Omental fat pad (tissue), 3 donors: ENCODE measurements at regions not wholly inside any gene's neighbourhood (a gene's known extent, or its start where the extent isn't known, plus 50 kb on each side); places are given as distances from the start of the nearest gene placed in this dataset.
"Not testable (repeated sequence)": the region's sequence is repeated elsewhere in the genome, so short reads cannot be mapped to it uniquely, and the experiment has no call there.

Experiments
- ATAC-seq: fragments of 150-250 bp; one replicate; pipeline ENCODE4 v1.9.1; 2016; ENCODE audit warnings: mild to moderate bottlenecking, moderate library complexity; ENCODE audit not compliant: low FRiP score
- DNase-seq: peaks from one replicate; pipeline ENCODE4 v3.0.0-alpha.2; 2019; ENCODE audit warnings: low spot score
- CTCF ChIP-seq, 3 donors: fragments of 450-650 bp; IDR thresholded peaks; one replicate each; pipeline ENCODE4 v1.5.1; 2016 to 2017; ENCODE audit warnings: antibody characterized with exemption in 3 of 3, mild to moderate bottlenecking in 3 of 3, moderate library complexity in 2 of 3

- DNase-seq = no peak
- TF ChIP-seq CTCF (IDR thresholded peaks at IDR 0.05) = no peak
- no peak for ATAC-seq
Observed at GRCh38 chr2:65913813-65914212, 481.4 kb upstream of the SPRED2 start.

GRCh38 chr2:65901756-65902155 is 469.4 kb upstream of the SPRED2 start:
- DNase-seq (no peak), ATAC-seq (no peak)
- no peak for TF ChIP-seq CTCF (IDR thresholded peaks at IDR 0.05)

DNA sequence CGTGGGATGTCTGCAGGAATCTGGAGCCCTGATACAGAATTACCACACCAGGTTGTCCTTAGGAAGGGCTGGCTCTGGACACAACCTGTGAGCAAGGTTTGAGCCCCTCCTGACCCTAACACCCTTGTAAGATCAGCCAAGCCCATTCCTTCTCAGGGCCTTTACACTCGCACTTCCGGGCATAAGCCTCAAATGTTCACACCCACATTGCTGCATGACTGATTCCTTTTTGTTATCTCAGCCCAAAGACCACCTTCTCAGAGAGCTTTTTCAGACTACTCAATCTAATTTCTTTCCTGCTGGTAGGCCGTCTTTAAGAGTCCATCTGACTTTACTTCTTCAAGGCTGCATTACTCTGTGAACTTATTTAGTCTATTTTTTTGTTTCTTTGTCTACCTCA is 464.0 kb upstream of the SPRED2 start:
- TF ChIP-seq CTCF (IDR thresholded peaks at IDR 0.05) = no peak
- DNase-seq = no peak

DNA sequence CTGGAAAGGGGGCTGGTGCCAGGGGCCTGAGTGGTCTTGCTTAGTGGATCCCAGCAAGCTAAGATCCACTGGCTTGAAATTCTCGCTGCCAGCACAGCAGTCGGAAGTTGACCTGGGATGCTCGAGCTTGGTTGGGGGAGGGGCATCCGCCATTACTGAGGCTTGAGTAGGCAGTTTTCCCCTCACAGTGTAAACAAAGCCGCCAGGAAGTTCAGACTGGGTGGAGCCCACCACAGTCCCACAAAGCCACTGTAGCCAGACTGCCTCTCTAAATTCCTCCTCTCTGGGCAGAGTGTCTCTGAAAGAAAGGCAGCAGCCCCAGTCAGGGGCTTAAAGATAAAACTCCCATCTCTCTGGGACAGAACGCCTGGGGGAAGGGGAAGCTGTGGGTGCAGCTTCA is 457.7 kb upstream of the SPRED2 start:
- ATAC-seq, DNase-seq: not testable (repeated sequence)

More for the DNA sequence above, 464.0 kb upstream of the SPRED2 start:
- ATAC-seq = no peak

DNA sequence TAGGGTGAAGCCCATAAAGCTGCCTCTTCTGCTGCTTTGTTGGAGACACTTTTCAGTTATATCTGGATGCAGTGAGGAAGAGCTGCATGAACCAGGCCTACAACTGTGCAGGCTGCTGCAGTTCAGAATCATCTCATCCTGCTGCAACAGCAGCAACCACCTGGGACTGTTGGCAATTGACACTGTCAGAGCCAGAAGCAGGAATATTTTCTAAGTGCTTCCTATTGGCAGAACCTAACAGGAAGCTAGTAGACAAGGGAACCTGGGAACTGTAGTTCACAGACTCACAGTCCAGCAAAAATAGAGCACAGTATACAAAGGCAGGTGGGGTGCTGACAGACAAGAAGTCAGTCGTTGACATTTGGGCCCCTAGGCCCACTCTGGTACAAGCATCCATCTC is 452.9 kb upstream of the SPRED2 start:
- ATAC-seq = no peak
- no peak for DNase-seq

DNA sequence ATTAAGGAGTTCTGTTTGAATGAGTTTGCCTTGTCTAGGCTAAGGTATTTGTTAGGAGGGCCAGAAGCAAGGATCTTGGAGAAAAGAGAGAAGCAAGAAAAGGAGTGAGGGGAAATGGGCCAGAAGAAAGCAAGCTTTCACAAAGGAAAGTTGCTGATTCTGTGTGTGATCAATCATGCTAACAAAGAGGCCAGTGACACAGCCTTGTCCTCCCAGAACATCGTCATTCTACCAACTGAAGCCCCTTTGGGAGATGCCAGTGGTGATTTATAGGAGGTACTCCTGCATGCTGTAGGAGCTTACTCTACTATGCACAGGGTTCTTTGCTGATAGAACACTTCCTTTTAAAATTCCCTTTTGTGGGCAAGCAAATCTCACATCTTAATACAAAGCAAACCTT is 449.2 kb upstream of the SPRED2 start:
- no peak for ATAC-seq
- no peak for DNase-seq
- TF ChIP-seq CTCF (IDR thresholded peaks at IDR 0.05) = no peak

More for the DNA sequence above, 452.9 kb upstream of the SPRED2 start:
- TF ChIP-seq CTCF (IDR thresholded peaks at IDR 0.05) = no peak

- DNase-seq (no peak), ATAC-seq (no peak)
- TF ChIP-seq CTCF (IDR thresholded peaks at IDR 0.05) = no peak
Observed at GRCh38 chr2:65880436-65880835, 448.0 kb upstream of the SPRED2 start.

DNA sequence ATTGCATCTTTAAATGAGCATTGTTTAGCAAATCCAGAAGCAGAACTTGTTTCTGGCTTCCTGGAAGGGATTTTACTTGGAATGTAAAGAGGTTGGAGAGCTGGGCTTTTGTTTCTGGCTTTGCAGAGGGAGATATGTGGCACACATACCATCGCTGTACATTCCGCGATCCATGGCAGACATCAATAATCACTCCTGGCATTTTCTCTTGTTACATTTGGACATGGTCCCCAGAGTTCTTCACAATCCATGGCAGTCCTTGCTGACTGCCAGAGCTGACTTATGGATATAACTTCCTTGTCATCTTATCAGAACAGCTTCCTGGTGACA is 445.6 kb upstream of the SPRED2 start:
- no peak for ATAC-seq

More for the DNA sequence above, 445.6 kb upstream of the SPRED2 start:
- DNase-seq = no peak
- no peak for TF ChIP-seq CTCF (IDR thresholded peaks at IDR 0.05)
